NCI-H187 treated with DMSO at 0.1 percent for 48 hours (cell line): ENCODE measurements at regions not wholly inside any gene's neighbourhood (a gene's known extent, or its start where the extent isn't known, plus 50 kb on each side); places are given as distances from the start of the nearest gene placed in this dataset.
"Not testable (repeated sequence)": the region's sequence is repeated elsewhere in the genome, so short reads cannot be mapped to it uniquely, and the experiment has no call there.

ENCODE experiments used
- DNase-seq: peaks from one replicate; lab custom pipeline; 2025; lab: John Stamatoyannopoulos, UW

DNA sequence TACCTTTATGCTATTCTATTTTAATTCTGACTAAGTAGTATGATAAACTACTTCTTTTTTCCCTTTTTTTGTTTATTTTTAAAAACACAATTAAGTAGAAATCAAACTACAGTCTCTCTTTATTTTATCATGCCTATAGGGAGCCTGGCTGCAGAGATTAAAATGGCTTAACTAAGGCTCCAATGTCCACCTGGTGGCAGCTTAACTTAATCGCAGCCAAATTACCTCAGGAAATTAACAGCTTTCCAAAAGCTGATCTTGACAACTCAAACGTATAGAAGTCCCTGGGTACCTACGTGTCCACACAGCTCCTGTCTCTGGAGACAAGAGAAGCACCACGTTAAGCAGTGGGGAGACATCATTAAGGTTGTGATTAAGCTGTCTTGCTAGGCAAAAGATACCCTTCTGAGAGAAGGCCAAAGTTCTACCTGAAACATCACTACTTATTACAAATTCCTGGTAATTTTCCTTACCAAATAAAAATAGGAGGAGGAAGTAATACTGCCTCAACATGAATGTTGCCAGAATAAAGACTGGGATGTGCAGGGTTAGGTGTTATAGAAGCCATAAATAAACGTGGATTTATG is 63.2 kb upstream of the SNX19 start:
- DNase-seq, result no peak

DNA sequence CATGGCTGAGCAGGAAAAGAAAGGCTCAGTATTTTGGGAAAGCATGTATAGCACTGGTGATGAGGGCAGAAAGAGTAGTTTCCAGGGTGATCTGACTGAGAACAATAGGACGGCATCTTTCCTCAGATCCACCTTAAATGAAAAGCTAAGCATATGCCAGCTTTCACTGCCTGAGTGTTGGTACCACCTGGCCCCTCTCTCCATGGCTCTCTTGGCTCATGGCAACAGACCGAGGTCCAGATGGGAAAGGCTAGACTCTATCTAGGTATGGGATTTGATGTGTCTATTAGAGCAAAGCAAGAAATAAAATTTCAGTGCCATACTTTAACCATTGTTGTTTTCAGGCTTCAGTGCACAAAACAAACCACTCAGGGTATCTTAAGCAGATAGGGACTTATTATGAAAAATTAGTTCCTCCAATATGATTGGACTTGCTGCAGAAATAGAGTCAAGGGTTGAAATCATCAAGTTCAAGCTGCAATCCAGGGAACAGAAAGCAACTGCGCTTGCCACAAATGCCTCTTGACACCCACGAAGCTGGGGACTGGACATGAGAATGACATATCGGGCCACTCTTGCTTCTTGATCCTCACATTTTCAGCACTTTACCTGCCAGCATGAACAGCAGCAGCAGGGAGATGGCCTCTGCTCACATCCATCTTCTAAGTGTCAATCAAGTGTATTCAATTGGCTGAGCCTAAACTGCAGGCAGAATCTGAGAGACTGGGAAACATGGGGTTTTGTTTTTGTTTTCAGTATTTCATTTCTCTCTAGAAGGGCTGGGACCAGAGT is 64.0 kb upstream of the SNX19 start:
- no peak for DNase-seq

DNA sequence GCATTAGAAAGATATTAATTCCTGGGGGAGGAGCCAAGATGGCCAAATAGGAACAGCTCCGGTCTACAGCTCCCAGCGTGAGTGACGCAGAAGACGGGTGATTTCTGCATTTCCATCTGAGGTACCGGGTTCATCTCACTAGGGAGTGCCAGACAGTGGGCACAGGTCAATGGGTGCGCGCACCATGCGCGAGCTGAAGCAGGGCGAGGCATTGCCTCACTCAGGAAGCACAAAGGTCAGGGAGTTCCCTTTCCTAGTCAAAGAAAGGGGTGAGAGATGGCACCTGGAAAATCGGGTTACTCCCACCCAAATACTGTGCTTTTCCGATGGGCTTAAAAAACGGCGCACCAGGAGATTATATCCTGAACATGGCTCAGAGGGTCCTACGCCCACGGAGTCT is 68.0 kb upstream of the SNX19 start:
- DNase-seq, result not testable (repeated sequence)

DNA sequence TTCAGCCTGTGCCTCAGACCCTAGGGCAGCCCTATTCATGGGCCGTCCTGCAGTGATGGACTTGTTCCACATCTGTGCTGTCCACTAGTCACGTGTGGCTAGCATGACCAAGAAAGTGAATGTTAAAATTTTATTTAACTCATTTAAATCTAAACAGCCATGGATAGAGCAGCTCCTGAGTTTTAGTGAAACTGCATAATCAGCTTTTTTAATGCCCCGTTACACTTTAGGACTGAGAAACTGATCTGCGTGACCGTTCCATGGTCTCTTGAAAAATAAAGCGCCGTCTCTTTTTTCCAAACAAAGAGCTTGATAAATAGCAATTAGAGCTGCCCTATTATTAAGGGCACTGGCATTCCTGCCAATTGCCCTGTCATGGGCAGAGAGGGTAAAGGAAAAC is 76.5 kb upstream of the SNX19 start:
- DNase-seq, result no peak

DNA sequence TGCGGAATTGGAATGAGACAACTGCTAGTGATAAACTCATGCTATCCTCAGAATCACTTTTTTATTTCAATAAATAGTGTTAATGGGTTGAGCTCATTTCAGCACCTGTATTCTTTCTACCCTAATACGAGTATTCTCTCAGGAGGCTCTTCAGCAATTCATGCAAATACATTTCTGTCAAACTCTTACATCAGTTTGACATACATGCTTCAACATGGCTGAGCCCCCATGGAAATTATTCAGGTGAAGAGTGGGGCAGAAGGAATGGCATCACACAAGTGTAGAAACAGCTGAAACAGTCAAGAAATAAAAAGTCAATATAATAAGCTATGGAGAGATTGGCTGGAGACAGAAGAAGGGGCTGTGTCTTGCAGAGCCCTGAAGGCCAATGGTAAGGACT is 77.8 kb upstream of the SNX19 start:
- DNase-seq, result no peak

DNA sequence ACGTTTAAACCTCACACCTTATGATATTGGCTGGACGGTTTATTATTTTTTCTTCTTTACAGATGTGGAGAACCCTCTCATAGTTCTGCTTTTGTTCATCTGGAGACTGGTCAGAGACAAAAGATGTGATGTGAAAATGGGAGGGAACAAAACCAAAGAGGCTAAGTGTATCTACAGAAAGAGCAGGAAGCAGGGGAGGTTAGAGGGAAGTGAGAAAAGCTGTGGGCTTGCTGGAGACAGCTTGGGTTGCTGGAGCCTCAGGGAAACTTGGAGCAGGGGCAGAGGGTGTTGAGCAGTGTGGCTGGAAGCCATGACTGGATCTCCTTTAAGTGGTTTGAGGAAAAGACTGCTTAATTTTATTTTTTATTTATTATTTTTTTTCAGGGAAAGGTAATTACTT is 79.0 kb upstream of the SNX19 start:
- DNase-seq, result no peak

DNA sequence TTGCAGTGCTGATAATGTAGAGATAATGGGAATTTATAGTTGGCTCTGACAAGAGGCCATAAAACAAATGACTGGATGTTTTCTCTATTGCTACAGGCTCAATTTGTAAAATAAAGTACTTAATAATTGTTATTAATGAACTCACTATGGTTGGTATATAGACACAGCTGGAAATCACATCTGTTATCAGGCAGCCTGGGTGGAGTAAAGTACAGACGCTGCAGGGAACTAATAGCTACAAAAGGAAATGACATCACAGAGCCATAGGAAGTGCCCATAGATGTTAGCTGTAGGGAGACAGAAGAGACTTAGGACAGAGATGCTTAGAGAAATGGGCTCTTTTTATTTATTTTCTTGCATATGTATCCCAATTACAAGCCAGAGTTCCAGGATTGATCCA is 81.0 kb upstream of the SNX19 start:
- no peak for DNase-seq

DNA sequence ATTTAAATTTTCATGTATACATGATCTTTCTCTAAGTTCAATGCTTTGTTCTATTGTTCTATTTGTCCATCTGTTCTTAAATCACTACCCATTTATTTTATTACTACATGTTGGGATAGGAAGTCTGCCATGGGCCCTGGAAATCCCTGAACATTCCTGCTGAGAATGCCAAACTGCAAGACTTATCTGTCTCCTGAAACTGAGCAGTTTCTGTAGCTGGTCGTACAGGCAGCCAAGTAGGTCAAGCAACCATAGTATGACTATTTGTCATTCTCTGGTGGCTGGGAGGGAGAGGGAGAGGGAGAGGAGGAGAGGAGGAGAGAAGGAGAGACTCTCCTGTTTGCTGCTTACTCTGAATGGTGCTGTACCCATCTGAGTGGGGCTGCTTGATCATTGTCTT is 82.8 kb upstream of the SNX19 start:
- DNase-seq, result no peak

DNA sequence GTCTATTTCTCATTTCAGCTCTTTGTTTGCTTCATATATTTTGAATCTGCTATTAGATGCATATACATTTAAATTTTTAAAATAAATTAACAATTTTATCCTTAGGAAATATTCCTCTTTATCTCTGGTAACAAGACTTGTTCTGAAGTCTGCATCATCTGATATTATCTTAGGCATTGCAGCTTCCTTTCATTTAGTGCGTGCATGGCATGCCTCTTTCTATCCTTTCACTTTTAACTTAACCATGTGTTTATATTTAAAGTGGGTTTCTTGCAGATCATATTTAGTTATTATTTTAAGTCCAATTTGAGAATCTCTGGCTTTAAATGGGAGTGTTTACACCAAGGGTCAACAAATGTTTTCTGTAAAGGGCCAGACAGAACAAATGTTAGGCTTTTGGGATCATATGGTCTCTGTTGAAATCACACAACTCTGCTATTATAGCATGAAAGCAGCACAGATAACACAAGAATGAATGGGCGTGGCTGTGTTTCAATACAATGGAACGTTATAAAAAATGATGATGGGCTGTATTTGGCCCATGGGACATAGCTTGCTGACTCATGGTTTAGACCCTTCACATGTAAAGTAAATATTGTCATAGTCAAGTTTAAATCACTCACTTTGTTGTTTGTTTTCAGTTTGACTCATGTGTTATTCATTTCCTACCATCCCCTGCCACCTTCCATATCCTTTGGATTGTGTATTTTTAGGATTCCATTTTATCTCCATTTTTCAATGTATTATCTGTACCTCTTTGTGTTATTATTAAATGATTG is 83.9 kb upstream of the SNX19 start:
- DNase-seq, result no peak

DNA sequence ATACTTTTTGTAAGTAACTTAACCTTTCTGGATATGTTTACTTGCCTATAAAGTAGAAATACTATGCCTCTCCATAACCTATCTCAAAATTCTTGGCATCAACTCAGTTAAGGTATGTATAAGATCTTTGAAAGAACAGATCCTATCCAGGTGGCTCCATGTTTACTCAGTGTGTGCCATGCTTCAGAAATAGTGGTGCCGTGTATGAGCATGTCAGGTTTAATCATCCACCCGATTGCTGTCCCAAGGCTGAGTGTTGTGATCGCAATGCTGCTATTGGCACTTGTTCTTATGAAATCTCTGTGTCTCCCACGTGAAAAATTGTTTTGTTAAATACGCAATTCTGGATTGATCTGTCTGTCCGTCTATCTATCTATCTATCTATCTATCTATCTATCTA is 85.9 kb upstream of the SNX19 start:
- no peak for DNase-seq

DNA sequence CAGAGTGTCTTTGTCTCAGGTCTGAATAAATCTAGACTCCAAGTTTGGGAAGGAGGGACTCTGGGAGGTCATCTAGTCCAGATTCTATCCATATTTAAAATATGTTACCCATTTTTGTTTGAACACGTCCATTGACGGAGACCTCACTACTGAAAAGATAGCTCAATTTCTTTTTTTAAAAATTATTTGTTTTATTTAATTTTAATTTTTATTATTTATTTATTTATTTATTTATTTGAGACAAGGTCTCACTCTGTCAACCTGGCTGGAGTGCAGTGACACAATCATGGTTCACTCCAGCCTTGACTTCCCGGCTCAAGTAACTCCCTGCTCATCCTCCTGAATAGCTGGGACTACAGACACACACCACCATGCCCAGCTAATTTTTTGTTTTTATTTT is 89.5 kb upstream of the SNX19 start:
- no peak for DNase-seq

DNA sequence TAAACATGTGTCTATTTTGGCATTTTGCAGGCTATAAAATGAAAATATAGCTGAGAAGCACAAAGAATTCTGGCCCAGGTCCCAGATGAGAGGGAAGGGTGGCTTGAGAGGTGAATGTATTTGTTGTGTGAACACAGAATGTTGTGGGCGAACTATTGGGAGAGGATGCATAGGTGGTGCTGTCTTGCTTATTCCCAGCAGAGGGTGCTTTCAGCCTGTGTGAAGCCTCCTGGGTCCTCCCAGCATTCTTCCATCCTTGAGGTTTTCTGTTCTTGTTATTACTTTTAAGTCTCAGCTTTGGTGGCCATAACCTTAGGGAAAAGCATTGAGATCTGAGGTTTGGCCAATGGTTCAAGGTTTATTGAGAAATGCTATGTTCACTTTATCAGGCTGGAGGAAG is 108.7 kb upstream of the SNX19 start:
- no peak for DNase-seq

DNA sequence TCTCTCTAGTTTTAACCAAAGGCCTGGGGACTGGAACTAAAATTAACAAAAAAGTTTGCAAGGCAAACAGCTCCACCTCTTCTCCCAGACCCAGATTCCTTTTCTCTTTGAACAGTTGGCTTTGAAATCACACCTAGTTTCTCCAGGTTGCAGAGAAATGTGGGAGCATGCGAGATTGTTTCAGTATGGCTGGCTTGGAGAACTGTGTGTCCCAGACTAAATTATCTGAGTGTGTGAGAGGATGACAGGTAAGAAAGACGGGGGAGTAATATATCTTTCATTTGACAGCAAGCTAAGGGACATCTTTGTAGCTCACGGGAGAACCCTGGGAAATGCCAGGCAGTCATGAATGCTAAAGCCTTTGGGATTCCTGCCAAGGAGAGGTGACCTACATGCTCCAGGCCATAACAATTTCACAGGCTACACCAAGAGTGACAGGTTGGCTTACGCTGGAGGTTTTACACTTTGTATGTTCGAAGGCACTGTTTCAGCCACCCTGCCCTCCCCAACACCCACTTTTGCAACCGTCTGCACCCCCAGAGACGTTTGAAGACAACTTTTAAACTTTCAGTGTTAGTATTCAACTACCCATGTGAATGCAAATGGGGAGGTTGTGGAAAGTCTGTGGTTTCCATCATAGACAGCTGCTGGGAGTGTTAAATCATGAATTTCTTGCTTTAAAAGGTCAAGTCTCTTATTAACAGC is 109.3 kb upstream of the SNX19 start:
- DNase-seq, result no peak

DNA sequence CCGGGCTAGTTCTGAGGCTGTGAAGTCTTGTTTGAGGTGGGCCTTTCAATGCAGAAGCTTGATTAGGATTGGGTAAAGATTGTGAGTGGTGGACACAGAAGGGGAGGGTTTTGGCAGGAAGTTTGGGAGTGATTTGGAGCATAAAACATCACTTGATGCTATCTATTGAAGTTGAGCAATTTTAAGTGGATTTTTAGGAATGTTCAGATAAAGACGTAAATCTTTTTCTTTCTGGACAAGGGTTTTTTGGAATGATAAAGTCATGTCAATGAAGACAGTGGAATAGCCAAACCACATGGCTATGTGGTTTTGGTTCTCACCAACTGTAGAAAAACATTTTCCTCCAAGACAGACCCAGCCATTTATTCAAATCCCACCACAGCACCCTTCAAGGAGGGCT is 111.2 kb upstream of the SNX19 start:
- no peak for DNase-seq

DNA sequence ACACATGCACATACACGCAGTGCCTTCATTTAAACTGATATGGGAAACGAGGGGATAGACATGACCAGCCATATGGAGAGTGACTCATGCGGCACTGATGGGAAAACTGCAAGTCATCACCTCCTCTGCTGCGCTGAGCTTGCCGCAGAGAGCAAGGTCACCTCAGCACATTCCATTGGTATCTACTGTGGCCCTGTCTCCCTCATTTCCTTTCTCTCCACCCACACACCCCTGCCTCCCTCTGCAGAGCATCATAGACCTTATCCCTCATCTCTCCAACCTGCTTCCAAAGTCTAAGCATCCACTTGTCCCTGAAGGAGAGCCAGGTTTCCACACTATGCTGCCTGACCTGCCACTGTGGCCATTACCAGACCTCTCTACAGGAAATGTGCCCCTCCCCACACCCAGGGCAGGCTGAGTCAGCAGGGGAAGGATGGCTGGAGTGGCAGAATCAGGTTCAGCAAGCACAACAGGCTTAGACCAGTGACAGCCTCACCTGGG is 116.9 kb upstream of the SNX19 start:
- no peak for DNase-seq

DNA sequence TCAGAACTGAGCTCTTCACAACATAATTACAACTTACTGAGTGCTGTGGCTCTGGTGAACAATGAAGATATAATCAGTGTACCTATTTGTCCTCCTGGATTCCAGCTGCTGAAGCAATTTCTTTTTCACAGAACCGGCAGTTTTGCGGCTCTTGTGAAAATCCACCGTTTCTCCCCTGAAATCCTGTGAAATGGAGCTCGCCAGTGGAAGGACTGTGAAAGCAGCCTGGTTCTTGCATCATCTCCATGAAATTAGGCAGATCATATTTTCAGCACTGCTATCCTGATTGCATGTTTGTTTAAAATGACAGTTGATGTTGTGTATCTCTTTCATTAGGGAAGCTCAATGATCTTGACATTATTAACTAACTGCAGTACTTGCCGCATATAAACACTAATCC is 120.2 kb upstream of the SNX19 start:
- DNase-seq, result no peak

DNA sequence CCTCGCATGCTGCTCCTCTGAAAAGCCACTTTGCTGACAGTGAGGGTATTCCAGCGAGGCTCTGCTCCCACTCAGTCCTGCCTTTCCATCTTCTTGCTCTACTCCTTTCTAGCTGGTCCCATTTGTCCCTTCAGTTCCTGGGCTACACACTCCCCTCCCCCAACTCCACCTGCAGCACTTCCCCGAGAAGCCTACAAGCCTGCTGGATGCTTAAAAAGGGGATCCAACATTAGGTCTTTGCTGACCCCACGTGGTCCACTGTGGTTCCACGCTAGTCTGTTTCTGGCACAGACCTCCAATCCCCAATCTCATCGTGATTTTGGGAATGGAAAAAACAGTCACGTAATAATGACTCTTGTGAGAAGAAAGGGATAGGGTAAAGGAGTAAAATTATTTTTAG is 121.6 kb upstream of the SNX19 start:
- DNase-seq, result no peak

DNA sequence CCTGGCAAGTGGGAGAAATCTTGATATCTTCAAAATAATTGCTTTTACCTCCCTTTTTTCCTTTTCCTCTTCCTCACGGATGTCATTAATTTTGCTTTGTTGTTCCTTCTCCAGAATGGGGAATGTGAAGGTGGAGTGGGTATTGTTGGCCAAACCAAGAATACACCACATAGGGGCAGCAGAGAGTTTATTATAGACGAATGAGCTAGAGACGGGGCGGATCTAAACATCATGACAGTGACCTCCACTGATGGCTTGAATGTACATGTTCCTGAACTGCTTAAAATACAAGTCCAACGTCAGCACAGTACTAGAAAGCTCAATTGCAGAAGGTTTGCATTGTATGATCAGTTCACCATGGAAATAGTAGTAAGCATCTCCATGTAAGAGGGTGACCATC is 122.3 kb upstream of the SNX19 start:
- DNase-seq, result no peak

DNA sequence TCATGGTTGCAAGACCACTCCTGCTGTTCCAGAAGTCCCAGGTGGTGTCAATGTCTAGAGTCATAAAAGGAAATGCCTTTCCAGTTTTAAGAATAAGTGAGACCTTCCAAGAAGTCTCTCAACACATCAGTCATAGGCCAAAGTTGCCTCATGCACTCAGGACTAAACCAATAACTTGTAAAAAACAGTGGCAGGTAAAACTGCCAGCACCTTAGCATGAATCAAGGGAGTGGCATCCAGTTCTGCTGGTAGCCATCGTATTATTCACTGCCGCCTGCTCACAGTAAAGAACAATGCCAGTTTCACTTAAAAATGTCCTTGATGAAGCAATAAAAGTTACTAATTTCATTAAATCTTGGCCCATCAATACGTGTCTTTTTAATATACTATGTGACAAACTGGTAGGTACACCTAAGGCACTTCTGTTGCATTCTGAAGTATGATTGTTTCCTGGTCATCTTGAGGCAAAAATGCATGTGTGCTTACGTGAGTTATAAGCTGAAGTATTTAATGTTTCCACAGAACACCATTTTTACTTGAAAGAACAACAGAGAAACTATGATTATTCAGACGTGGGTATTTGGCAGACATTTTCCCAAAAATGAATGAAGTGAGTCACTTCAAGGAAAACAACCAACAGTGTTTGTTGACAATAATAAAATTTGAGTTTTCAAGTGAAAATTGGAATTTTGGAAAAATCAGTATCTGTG is 125.2 kb upstream of the SNX19 start:
- DNase-seq, result no peak

DNA sequence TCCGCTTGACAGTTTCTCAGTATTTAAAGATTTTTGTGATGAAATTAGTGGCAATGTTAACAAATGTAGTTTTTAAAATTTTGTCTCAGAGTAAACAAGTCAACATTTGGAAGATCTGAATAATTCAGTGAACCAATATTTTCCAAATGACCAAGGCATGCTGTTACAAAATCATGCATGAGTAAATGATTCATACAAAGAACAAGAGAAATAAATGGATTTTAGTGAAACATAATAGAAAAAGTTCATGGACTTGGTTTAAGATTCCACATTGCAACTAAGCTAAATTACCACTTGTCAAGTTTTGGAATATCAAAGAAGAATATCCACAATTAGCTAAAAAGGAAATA is 125.7 kb upstream of the SNX19 start:
- DNase-seq, result no peak

DNA sequence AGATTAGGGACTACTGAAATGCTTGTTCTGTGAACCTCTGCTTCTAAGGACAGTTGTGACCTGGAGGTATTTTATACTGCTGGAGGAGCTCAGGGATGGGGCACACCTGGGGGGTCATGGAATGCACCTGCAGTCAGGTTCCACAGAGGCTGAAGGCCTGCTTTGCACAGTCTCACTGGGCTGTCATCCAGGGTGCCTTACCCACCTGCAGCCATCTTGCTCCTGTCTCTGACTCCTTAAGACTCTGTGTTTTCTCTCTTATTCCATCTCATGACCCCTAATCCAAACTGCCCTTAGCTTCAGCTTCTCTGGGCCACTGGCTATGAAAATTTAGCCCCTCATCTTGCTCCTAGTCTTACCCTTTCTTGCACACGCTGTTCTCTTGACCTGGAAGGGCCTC is 127.0 kb upstream of the SNX19 start:
- DNase-seq, result no peak

DNA sequence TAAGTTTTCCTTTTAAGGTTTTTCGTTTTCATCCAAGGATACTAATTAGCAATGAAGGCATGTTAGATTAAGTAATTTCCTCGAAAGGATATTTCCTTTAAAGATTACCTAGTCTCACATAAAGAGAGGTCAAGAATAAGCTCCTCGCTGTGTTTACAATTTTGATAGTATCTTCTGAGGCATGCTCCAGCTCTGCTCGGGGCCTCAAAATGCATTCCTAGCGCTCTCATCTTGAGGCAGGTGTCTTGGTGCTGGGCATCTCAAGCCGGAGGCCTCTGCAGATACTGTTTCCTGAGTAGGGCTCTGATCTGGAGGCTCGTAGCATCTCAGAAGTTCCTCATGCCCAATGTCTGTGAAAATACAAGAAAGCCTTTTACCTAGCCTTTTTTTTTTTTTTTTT is 128.6 kb upstream of the SNX19 start:
- no peak for DNase-seq
